HCT116 (cell line): ENCODE measurements at regions not wholly inside any gene's neighbourhood (a gene's known extent, or its start where the extent isn't known, plus 50 kb on each side); places are given as distances from the start of the nearest gene placed in this dataset.

ENCODE experiments used
- POLR2A ChIP-seq: IDR thresholded peaks from 2 replicates; pipeline ENCODE4 v1.7.0; 2011; ENCODE audit warnings: borderline replicate concordance; ENCODE audit not compliant: insufficient read depth, insufficient read length; ENCODE audit errors: extremely low read depth
- POLR2AphosphoS5 ChIP-seq: IDR thresholded peaks from 2 replicates; pipeline ENCODE4 v1.6.1; 2011; ENCODE audit warnings: mild to moderate bottlenecking, low read depth, low read length, moderate library complexity
- SIN3A ChIP-seq: IDR thresholded peaks from 2 replicates; pipeline ENCODE4 v1.6.1; 2012; ENCODE audit warnings: low read depth

GRCh38 chr2:214652473-214652872 is 157.0 kb downstream of the BARD1 start:
- TF ChIP-seq POLR2A (no peak), SIN3A (no peak), POLR2AphosphoS5 (no peak)
